Psoas muscle (tissue), 7 donors: ENCODE measurements at regions not wholly inside any gene's neighbourhood (a gene's known extent, or its start where the extent isn't known, plus 50 kb on each side); places are given as distances from the start of the nearest gene placed in this dataset.

ENCODE experiments used
- ATAC-seq, 4 donors: fragments of 200-7000 bp; cut with Tn5 transposase; one replicate each; pipeline ENCODE4 v1.9.1; 2020; ENCODE audit warnings: moderate library complexity in 3 of 4, mild to moderate bottlenecking in 2 of 4
- DNase-seq, 2 donors: peaks; one replicate each; pipeline ENCODE4 v3.0.0-alpha.2; 2020
- H3K27ac ChIP-seq: fragments of 200-600 bp; one replicate; pipeline ENCODE4 v1.8.0; 2022
- H3K27me3 ChIP-seq, 3 donors: fragments of 200-600 bp in 1 of 3; one replicate each; pipeline versions ENCODE4 v1.6.1 to v1.8.0; 2013 to 2022; ENCODE audit warnings: low read length in 2 of 3, mild to moderate bottlenecking in 2 of 3, moderate library complexity in 1 of 3; ENCODE audit not compliant: insufficient read depth in 3 of 3
- H3K36me3 ChIP-seq, 2 donors: fragments of 200-600 bp in 1 of 2; one replicate each; pipeline versions ENCODE4 v1.6.1 to v1.8.0; 2013 to 2022; ENCODE audit warnings: low read depth in 1 of 2, mild to moderate bottlenecking in 1 of 2, moderate library complexity in 1 of 2; ENCODE audit not compliant: insufficient read depth in 1 of 2
- H3K4me1 ChIP-seq: fragments of 200-600 bp; one replicate; pipeline ENCODE4 v1.8.0; 2022
- H3K4me3 ChIP-seq: fragments of 200-600 bp; one replicate; pipeline ENCODE4 v1.8.0; 2022; ENCODE audit warnings: mild to moderate bottlenecking
- H3K9me3 ChIP-seq: fragments of 200-600 bp; one replicate; pipeline ENCODE4 v1.8.0; 2022
- WGBS, 3 donors: extraction: QIAGEN DNeasy Blood & Tissue Kit; methylation state at CpG; one replicate each; pipeline versions ENCODE4 v1.1.6 to v1.1.7; 2013; 5-methylcytosine and 5-hydroxymethylcytosine counted together
- intact Hi-C, 2 donors: fragments of 100-400 bp; cut with DNase I; formaldehyde crosslinking; loops; one replicate each; pipeline versions ENCODE4 v1.11.0 to v1.14.2; 2022
- TF ChIP-seq, protein P1 (sequence below): fragments of 200-600 bp; IDR thresholded peaks from one replicate; pipeline ENCODE4 v1.8.0; 2022; ENCODE audit warnings: antibody characterized with exemption
- donor health status: healthy with polysubstance abuse.
- donor health status: DM: no; HTN: no; CAD: no; lungs with moderate emphysema.
- donor health status: Bipolar disorder and iron deficiency.
- donor health status: healthy.
- donor health status: DM: yes; HTN: yes; CAD: no.
- donor health status: DM: no; HTN: no; CAD: no.
- donor health status: DM: yes; HTN: yes; CAD: no.

DNA sequence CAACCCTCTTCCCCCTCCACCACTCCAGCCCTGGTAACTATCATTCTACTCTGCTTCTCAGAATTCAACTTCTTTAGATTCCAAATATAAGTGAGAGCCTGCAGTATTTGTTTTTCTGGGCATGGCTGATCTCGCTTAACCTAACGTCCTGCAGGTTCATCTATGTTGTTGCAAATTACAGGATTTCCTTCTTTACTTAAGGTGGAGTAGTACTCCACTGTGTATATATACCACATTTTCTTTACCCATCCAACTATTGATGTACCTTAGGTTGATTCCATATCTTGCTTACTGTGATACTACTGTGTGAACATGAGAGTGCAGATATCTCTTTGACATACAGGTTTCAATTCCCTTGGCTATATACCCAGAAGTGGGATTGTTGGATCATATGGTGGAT, 106.3 kb upstream of the ZNF366 start:
- Histone ChIP-seq H3K4me3 (no peak overlapping the region), H3K9me3 (no peaks in the 10 kb centered on the region), H3K27ac (no peak overlapping the region), H3K36me3 (no peaks in the 10 kb centered on the region), H3K4me1 (peaks cover 13% of the 10 kb centered on the region), H3K27me3 (no peaks in the 10 kb centered on the region)
- WGBS, 3 donors, result 68 to 74% (median 69%) methylated on average over 2 of the region's 2 CpGs
- TF ChIP-seq, protein P1, sequence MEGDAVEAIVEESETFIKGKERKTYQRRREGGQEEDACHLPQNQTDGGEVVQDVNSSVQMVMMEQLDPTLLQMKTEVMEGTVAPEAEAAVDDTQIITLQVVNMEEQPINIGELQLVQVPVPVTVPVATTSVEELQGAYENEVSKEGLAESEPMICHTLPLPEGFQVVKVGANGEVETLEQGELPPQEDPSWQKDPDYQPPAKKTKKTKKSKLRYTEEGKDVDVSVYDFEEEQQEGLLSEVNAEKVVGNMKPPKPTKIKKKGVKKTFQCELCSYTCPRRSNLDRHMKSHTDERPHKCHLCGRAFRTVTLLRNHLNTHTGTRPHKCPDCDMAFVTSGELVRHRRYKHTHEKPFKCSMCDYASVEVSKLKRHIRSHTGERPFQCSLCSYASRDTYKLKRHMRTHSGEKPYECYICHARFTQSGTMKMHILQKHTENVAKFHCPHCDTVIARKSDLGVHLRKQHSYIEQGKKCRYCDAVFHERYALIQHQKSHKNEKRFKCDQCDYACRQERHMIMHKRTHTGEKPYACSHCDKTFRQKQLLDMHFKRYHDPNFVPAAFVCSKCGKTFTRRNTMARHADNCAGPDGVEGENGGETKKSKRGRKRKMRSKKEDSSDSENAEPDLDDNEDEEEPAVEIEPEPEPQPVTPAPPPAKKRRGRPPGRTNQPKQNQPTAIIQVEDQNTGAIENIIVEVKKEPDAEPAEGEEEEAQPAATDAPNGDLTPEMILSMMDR, result no peak
- ATAC-seq, result no peak
- DNase-seq, result no peak
- intact Hi-C loops, result loop anchor here in 1 of 2 donors (2.0 to 10.0 kb wide), 3 partner anchors 44 to 231 kb away; no protein-coding TSS in a partner anchor

DNA sequence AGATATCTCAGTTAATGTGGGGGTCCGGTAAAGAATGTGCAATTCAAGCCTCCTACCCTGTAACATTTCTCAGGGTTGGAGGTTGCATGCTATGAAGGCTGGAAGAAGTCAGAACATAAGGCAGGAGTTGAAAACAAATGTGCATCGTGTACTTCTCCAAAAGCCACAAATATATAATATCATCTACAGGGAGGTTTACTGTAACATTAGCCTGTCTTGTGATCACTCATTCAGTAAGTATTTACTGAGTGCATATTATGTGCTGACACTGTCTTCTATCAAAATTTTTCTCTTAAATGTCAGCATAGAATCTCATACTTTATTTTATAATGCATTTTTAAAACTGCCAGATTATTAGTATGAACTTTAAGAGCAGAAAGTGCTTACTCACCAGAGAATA, 105.6 kb upstream of the ZNF366 start:
- Histone ChIP-seq H3K27ac (no peak overlapping the region), H3K4me3 (no peak overlapping the region), H3K4me1 (peaks cover 6% of the 10 kb centered on the region), H3K27me3 (no peaks in the 10 kb centered on the region), H3K36me3 (no peaks in the 10 kb centered on the region), H3K9me3 (no peaks in the 10 kb centered on the region)
- 54 to 80% (median 75%) methylated on average over 2 of the region's 2 CpGs for WGBS, 3 donors
- DNase-seq (no peak), ATAC-seq (no peak)
- intact Hi-C loops, result loop anchor here in 1 of 2 donors (2.0 to 10.0 kb wide), 3 partner anchors 44 to 232 kb away; no protein-coding TSS in a partner anchor
- TF ChIP-seq, protein P1, result no peak

- ATAC-seq (peak; percentile 97 to 100 (median 98)), DNase-seq (peak; percentile 78 to 85)
- H3K27me3 ChIP-seq, result no peaks in the 10 kb centered on the region
- peaks cover 6% of the 10 kb centered on the region for H3K4me1 ChIP-seq
- H3K36me3 ChIP-seq, result no peaks in the 10 kb centered on the region
- peak overlapping the region; percentile 7 for H3K27ac ChIP-seq
- intact Hi-C loops, result loop anchor here in 1 of 2 donors (5.0 to 10.0 kb wide), 2 partner anchors 46 to 234 kb away; no protein-coding TSS in a partner anchor
- 17 to 23% (median 17%) methylated on average over 6 of the region's 6 CpGs for WGBS, 3 donors
- H3K4me3 ChIP-seq, result peak overlapping the region; percentile 8
- no peaks in the 10 kb centered on the region for H3K9me3 ChIP-seq
- TF ChIP-seq, protein P1, result peak; percentile 97
Measured at GRCh38 chr5:72611118-72611730, 104.0 kb upstream of the ZNF366 start.

DNA sequence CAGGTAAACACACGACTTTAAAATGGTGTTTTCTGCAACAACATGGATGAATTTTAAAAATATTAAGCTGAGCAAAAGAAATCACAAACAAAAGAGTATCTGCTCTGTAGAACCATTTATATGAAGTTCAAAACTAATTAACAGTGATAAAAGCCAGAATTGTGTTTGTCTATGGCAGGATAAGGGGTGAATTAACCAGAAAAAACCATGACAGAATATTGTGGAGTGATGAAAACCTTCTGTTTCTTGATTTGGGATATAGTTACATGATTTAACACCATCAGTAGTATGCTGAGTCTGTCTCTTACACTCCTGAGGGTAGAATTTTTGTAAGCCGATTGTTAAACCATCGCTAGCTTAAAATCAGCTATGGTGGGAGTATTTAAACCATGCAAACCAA, 101.7 kb upstream of the ZNF366 start:
- H3K36me3 ChIP-seq, result no peaks in the 10 kb centered on the region
- ATAC-seq (no peak), DNase-seq (no peak)
- peaks cover 6% of the 10 kb centered on the region for H3K4me1 ChIP-seq
- H3K4me3 ChIP-seq, result no peak overlapping the region
- no peak overlapping the region for H3K27ac ChIP-seq
- no peaks in the 10 kb centered on the region for H3K9me3 ChIP-seq
- WGBS, 3 donors, result 82 to 87% (median 85%) methylated on average over 3 of the region's 3 CpGs
- no peaks in the 10 kb centered on the region for H3K27me3 ChIP-seq
- TF ChIP-seq, protein P1, result no peak
- intact Hi-C loops, result loop anchor here in 1 of 2 donors (5.0 kb wide), 1 partner anchor 213 kb away; no protein-coding TSS in a partner anchor
